GM21723 (cell line): ENCODE measurements at regions not wholly inside any gene's neighbourhood (a gene's known extent, or its start where the extent isn't known, plus 50 kb on each side); places are given as distances from the start of the nearest gene placed in this dataset.
A peak's percentile ranks its signal among the peaks of the same experiment; 100 is the strongest.
"Not testable (repeated sequence)": the region's sequence is repeated elsewhere in the genome, so short reads cannot be mapped to it uniquely, and the experiment has no call there.

Source experiments
- ATAC-seq: cut with Tn5 transposase; IDR thresholded peaks from one replicate; pipeline ENCODE4 v1.9.1; 2021; ENCODE audit warnings: mild to moderate bottlenecking, moderate library complexity; ENCODE audit not compliant: unreplicated experiment

DNA sequence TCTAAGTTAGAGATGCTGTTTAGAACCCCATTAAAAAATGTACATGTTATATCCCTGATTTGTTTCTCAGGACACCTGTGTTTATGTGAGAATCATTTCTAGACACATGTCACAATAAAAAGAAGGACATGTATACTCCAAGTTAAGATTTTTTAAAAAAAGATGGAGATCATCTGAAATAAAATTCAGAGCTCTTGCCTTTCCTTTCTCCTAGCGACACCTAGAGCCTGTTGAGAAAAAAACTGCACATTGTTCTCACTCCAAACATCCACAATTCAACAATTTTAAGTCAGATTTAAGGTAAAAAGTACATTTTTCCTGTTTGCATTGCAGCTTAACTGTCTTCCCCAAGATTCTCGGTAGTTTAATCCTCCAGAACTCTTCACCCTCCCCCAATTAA lies 171.8 kb downstream of the ATP6V0E2 start:
- ATAC-seq: not testable (repeated sequence)

DNA sequence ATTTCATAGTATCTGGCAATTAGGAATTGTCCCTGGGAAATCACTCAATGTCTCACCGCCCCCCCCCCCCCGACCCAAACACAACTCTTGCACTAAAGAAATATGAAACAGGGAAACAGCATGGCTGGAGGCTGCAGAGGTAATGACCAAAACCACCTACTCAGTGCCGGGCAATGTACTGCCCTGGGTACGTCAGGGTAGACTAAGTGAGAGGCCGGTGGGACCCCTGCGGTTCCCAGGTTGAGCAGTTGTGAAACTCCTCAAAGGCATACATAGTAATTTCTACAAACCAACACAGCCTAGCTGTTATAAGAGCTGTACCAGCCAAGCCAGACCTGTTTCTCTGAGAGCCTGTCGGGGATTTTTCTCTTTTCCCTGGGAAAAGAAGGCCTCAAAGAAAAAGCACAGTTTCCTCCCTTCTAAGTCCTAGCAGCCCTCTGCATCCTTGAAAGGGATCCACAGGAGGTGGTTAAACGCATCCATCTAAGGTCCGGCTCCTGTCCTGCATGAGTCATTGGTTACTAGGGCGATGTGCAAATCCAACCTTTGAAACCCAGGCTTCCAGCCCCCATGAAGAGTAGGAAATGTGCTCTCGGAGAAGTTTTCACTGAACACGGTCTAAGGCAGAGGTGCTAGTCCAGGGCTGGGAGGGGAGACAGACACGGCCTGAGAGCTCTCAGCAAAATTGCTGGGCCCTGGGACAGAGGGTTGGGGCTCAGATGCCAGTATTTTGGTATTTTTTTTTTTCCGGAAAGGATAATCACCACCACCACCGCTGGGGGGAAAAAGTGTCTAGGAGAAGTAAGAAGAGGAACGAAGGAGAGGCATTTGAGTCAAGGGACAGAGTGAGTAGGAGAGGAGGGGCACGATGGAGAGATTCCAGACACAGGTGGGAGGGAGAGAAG lies 172.8 kb downstream of the ATP6V0E2 start:
- ATAC-seq: not testable (repeated sequence)

DNA sequence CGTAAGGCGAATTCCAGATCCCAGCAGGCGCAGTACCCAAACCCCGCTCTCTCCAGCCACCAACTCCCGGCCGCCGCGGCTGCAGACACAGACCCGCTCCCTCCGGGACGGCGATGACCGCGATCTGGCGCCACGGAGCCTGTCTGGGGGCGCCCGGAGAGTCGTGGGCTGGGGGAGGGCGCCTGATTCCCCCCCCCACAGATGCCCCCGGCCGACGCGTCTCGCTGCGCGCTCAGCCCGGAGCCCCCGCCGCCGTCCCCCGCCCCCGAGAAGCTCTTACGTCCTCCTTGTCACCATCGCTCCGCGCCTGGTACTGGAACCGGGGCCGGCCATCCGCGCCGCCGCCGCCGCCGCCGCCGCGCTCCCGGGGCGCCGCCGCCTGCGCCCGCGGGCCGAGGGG lies 173.6 kb downstream of the ATP6V0E2 start:
- ATAC-seq: not testable (repeated sequence)

DNA sequence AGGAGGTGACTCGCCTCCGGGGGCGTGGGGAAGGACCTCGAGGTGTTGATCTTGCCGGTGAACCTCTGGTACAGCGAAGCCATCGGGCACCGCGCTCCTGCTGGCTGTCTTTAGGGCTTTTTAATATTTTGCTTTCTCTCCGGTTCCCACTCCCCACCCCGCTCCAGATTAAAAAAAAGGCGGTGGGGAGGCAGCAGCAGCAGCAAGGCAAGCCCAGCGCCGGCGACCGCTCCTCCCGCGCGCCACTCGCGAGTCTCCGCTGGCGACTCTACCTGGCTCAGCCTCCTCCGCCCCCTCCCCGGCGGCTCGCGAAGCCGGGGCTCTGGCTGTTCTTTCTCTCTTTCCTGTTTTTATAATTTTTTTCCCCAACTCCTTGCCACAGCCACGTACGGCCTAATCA lies 174.0 kb downstream of the ATP6V0E2 start:
- not testable (repeated sequence) for ATAC-seq

DNA sequence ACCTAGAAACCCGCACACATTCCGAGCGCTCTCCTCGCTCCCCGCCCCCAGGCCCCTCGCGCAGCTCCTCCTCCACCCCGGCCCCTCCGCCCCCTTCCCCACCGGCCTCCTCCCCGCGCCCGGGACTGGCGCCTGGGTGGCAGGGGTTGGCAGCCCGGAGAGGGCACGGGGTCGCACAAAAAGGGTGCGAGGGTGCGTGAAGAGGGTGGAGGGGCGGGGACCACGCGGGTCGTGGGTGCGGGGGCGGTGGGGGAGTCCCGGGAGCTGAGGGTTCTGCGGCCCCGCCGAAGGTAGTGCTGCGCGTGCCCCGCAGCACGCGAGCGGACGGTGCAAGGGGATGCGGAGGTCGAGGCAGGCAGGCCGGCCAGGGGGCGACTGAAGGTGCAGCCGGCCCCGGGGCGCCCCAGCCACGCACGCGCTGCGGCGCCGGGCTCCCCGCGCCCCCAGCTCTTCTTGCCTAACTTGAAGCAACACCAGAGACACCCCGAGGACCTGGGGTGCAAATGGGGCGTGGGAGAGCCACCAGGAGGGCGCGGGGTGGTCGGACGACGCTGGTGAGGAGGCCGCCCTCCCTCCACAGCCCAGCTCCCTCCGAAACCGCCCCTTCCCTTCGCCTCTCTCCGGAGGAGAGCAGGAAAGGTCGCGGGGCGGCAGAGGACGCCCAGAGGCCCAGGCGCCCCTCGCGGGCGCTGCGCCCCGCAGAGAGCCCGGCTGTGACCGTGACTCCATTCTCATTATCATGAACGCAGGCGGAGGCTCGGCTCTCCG lies 174.7 kb downstream of the ATP6V0E2 start:
- ATAC-seq: not testable (repeated sequence)

DNA sequence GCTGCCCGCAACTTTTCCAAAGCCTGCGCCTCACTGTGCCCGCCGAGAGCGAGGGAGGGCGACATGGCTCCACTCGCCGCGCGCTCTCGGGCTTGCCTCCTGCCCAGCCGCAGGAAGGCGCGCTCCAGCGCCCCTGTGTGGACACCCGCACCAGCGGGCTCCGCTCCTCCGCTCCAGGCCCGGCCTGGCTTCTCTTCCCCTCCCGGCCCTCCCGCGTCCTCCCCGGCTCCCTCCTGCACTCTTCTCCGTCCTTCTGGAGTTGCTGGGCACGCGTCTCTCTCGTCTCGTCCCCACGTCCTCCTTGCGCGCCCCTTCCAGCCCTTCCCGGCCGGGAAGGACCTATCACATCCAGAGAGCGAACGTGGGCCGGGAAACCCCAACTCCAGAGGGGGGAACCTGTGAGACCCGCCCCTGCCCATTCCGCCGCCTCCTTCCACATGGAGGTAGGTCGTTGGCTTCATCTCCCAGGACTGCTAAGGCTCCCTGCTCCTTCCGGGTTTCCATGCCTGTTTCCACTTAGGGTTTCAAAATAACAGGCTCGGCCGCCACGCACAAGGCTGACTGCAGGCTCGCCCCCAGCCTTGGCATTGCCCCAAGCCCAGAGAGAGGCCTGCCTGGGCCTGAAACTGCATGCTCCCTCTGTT lies 175.4 kb downstream of the ATP6V0E2 start:
- ATAC-seq: not testable (repeated sequence)

DNA sequence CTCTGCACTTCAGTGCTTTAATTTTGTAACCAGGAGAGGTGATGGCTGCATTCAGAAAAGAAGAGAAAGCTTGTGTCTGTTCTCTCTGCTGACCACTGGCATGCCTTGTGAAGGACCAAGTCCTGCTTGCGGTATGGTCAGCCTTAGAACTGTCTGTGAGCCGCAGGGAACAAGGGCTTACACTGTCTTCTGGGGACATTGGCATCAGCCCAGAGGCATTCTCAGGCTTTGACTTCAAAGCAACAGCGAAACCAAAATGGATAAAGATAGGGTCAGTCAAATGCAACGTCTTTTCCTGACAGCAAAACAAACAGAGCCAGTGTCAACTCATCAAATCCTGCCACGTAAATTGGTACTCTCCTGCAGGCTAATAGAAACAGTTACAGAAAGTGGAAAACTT lies 179.6 kb downstream of the ATP6V0E2 start:
- not testable (repeated sequence) for ATAC-seq

DNA sequence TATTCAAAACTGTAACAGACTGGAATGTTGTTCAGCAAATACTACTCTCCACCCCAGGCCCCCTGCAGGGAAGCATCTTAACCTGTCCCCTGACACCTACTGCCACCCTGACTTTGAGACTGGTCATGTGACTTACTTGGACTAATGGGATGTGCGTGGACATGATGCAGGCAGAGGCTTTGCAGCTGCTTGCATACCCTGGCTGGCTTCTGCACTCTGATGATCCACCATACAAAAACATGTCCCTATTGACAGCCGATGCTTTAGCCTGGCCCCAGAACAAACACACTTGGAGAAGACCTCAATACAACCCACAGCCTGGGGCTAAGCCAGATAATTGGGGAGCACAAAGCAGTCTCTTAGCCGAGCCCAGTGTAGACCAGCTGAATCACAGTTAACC lies 180.5 kb downstream of the ATP6V0E2 start:
- ATAC-seq: not testable (repeated sequence)

DNA sequence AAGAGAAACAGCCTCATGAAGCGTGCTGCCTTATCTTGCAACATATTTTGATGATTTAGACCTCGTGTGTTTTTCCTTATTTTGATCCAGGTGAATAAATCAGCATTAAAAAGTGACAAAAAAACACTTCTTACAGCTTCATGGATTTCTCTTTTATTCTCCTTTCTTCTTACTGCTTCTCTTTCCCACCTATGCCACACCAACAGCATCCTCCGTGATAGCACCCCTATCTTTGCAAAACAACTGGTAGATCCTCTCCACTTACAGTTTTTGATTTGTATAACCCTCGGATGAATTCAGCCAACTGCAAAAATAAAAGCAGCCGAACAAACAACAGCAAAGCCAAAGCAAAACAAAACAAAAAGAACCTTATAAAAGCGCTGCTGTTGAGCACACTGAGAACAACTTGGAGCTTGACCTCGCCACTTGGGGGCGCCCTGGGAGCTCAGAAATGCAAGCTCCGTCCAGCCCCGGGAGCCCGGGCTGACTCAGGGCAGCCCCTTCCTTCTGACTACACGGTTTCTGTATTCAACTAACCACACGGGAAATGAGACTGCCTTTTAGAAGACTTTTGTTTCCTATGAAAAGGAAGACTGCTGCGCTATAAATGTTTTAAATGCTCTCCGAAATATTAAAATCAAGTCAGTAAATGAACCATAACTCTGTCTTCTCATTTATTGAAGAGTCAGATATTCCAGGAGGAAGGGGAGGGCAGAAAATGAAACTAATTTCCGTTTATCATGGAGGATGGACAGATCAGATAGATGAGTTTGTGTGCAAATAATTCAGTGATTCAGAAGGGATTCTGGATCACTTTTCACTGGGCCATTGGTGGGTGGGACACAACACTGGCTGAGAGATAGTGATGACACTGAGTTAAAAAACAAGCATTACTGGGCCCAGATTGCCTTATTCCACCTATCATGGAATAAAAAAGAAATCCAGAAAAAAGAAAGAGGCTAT lies 186.8 kb downstream of the ATP6V0E2 start:
- peak; percentile 100 for ATAC-seq

DNA sequence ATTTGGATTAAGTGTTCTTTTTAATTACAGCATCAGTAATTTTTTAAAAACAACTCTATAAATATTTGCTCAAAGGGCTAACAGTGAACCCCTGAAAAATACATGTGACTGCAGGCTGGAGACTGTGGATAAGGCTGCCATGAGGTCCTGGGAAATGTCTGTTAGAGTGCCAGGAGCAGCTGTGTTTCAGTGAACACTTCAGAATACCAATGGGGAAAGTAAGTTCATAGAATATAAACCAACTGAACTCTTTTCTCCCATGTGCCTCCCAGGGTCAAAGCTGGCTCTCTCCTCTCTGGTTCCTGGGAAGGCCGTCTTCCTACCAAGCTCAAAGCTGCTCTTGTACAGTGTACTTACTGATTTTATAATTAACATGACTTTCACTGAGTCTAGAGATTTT lies 189.4 kb downstream of the ATP6V0E2 start:
- not testable (repeated sequence) for ATAC-seq

DNA sequence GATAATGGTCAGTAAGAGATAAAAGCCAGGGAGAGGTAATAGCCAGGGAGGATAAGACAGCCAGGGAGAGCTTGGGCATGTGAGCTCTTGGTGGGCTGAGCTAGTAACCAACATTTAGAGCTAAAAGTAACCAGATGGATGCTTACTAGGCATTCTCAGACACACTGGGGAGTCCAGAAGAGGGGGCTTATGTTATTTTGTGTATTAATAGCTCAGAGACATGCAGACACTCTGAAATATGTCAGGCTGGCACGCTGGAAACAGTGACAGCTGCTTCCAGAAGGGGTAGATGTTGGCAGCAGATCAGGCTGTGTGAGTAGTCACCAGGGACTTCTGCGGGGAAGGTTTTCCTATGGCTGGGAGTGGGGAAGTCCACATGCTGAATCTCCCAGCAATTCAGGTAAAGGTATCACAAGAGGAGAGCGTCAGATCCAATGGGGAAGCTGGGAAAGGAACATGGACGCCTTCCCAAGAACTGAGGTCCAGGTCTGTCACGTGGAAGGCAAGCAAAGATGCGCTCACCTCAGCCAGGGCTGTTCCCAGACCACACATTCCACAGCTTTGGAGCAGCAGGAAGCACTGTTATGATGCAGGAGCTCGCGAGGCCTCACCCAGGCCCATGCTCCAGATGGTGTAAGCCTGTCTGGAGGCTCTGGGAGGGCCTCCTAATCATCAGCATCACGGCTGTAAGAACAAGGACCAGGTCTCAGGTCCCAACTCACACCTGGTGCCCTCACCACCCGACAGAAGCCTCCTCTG lies 196.0 kb downstream of the ATP6V0E2 start:
- ATAC-seq: not testable (repeated sequence)

DNA sequence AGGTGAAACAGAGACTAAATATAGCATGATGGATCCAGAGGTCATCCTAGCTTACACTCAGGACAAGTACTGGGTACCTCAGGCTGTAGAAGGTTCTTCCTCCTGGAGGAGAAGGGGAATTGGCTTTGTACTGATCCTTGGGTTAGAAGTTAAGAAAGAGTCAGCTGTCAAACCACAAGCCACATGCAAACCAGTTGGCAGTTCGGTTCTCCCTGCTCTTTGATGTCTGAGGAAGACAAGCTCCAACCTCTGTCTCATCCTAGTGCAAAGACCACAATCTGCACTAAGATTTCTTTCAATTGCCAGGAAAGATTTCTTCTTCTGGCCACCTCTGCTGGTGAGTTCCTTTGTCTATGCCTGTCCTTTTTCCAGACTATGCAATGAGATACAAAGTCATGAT lies 203.8 kb downstream of the ATP6V0E2 start:
- ATAC-seq: not testable (repeated sequence)

DNA sequence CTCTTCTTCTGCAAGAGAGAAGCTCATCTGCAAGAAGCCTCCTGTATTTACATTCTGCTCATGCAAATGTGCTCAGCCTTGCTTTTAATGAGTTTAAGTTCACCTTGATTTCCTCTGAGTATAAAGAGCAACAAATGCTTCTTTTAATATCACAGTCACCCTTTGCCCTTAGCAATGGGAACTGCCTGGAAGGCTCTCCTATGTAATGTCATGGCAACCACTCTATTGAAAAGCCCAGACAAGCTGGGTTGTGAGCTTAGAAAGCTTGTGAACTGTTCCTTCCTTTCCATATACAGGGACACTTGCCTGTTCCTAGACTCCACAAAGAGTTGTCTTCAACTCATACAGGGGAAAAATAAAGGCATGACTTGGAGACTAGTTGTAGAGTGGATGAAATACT lies 208.1 kb downstream of the ATP6V0E2 start:
- ATAC-seq: not testable (repeated sequence)

DNA sequence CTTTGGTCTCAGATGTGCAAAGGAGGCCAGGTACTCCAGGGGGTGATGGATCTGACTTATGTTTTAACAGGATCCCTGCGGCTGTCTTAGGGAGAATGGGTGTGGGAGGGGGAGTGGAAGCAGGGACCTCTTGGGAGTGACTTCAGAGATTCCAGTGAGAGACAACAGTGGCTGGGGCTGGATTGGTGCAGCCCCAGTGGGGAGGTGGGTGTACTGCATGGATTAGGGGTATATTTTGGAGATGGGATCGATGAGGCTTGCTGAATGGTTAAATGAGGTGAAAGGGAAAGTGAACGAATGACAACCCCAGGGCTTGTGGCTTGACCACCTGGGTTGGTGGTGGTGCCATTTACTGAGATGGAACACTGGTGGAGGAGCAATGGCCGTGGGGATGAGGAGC lies 211.0 kb downstream of the ATP6V0E2 start:
- not testable (repeated sequence) for ATAC-seq

DNA sequence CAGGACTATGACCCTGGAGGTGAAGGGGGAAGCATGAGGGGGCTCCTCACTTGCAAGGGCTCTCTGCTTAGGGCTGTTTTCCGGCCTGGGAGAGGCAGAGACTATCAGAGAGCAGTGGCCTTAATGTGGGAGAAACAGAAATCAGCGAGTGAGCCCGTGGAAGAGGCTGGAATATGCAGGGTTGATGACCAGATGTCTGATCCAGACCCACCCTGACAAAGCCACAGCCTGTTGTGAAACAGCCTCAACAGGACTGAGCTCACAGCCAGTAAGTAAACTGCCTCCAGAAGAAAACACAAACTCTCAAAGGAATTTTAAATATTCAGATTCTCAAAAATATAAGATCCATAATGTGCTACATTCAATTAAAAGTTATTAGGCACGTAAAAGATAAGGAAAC lies 213.7 kb downstream of the ATP6V0E2 start:
- ATAC-seq: not testable (repeated sequence)

DNA sequence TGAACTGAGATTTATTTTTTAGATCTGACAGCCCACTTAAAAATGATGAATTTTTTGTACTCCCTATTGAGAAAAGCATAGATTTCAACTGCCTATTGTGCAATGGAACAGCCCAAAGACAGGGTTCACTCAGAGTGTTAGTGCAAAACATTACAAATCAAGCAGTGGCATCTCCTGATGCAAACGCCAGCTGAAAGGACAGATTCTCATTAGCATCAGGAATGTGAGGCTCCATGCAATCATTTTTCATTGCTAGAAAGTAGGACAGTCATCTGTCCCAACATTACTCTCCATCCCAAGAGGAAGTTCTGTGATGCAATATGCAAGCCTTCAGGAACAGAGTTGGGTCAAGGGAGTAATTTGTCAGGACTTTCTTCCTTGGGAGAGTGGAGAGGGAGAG lies 215.4 kb downstream of the ATP6V0E2 start:
- ATAC-seq: not testable (repeated sequence)

DNA sequence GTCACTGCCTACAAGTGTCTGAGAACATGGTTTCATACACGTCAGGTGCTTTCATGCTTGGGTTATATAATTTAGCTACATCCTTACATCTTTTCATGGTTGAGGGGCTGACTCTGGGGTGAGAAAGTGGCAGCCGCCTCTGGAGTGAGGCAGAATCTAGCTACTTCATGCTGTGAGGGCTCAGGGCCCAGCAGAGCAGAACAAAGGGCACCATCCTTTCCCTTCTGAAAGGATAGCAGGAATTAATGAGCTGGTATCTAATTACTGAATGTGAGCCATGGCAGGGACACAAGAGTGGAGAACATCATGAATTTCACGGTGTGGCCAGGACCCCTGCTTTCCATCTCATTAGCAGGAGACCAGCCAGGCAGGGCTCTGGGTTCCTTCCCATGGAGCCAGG lies 217.0 kb downstream of the ATP6V0E2 start:
- not testable (repeated sequence) for ATAC-seq

DNA sequence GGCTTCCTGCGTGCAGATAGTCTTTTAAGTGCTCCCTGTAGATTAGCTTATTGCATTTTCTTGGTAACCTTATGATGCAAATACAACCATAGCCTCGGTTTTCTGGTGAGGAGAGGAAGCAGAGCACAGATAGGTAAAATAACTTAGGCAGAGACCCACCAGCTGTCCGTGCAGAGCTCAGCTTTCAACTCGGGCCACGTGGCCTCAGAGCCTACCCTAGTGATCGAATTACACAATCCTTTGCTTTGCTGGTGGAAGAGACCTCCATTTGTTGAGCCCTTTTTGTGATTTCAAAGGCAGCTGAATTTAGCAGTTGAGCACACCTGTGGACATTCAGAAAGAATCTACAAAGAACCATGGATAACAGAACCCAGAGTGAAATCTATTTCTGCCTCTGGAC lies 220.1 kb downstream of the ATP6V0E2 start:
- ATAC-seq: not testable (repeated sequence)

DNA sequence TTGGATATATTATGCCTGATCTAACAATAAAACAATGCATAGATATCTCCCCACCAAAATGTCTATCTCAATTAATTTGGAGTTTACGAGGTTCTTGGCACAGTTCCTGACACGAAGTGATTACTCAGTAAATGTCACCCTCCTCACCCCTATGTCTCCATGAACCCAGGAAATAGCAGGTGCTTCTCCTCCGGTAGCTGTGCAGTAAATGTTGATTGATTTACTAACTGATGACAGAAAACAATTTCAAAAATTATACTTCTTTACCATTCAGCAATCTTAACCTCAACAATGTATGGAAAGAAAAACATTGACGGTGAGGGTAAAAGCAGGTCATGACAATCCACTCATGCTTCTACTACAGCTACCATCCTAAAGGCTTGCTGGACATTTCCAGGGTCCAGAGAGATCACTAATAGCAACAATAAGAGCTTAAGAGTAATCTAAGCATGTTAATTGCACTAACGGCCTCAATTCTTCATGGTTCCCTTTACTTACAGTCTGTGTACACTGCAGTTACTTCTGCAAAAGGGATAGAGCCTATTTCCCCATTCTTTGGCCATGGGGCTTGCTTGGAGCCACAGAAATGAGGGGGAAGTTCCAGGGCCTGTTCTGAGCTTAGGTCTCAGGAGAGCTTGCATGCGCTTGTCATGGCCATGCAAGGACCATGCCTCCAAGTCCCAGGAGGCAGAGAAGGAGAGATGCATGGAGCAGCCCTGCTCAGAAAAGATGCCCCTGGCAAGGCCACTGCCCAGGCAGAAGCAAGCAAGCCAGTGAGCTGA lies 222.6 kb downstream of the ATP6V0E2 start:
- ATAC-seq: not testable (repeated sequence)
